Testis (tissue), 2 donors: ENCODE measurements at regions not wholly inside any gene's neighbourhood (a gene's known extent, or its start where the extent isn't known, plus 50 kb on each side); places are given as distances from the start of the nearest gene placed in this dataset.

ENCODE experiments used
- DNase-seq: peaks from one replicate; pipeline ENCODE4 v3.0.0-alpha.2; 2019
- H3K27ac ChIP-seq, 2 donors: fragments of 200-600 bp; sonication (generic); one replicate each; pipeline ENCODE4 v1.5.1; 2019
- H3K27me3 ChIP-seq: fragments of 200-600 bp; sonication (generic); one replicate; pipeline ENCODE4 v1.5.1; 2019
- H3K36me3 ChIP-seq: fragments of 200-600 bp; sonication (generic); one replicate; pipeline ENCODE4 v1.5.1; 2017; ENCODE audit warnings: low read depth; ENCODE audit errors: missing control alignments
- H3K4me1 ChIP-seq: fragments of 200-600 bp; sonication (generic); one replicate; pipeline ENCODE4 v1.5.1; 2019
- H3K4me3 ChIP-seq, 2 donors: fragments of 200-600 bp; sonication (generic); one replicate each; pipeline ENCODE4 v1.5.1; 2017 to 2019
- H3K9me3 ChIP-seq: fragments of 200-600 bp; sonication (generic); one replicate; pipeline ENCODE4 v1.5.1; 2017
- CTCF ChIP-seq, 3 experiments: fragments of 450-650 bp in 2 of 3; fragments of 200-600 bp in 1 of 3; sonication (generic) in 1 of 3; IDR thresholded peaks; one replicate each; pipeline ENCODE4 v1.5.1; 2016 to 2019; ENCODE audit warnings: antibody characterized with exemption in 3 of 3, mild to moderate bottlenecking in 2 of 3, moderate library complexity in 1 of 3
- POLR2A ChIP-seq: fragments of 450-650 bp; IDR thresholded peaks from one replicate; pipeline ENCODE4 v1.6.1; 2017; ENCODE audit warnings: antibody characterized with exemption, mild to moderate bottlenecking, moderate library complexity
- WGBS, 2 donors: methylation state at CpG; one replicate each; pipeline ENCODE4 v1.1.5; 2018; 5-methylcytosine and 5-hydroxymethylcytosine counted together
- intact Hi-C: fragments of 100-400 bp; cut with DNase I; formaldehyde crosslinking; loops from one replicate; pipeline ENCODE4 v1.15.1; 2023; ENCODE audit warnings: low total_unique reads

DNA sequence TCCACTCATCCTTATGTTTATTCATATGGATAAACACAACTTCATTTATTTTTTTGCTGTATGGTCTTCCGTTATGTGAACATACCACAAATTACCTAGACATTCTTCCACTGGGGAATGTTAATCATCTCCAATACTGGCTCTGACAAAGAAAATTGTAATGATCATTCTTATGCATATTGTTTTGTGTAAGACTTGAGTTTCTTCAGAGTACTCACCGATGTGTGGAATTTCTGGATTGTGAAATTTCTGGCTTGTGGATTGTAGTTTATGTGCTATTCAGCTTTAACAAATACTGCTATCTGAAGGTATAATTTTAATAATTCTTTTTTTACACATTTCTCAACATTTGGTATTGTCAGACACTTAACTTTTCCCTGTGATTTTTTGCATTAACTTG, 212.2 kb upstream of the THUMPD2 start:
- no peaks in the 10 kb centered on the region for H3K9me3 ChIP-seq
- H3K4me3 ChIP-seq: no peak overlapping the region
- H3K27ac ChIP-seq: no peak overlapping the region
- no peaks in the 10 kb centered on the region for H3K27me3 ChIP-seq
- DNase-seq: no peak
- TF ChIP-seq CTCF (IDR thresholded peaks at IDR 0.05) (no peak), POLR2A (no peak)
- WGBS, 2 donors: 57 to 97% methylated on average over 1 to 2 of the region's 2 CpGs
- H3K36me3 ChIP-seq: no peaks in the 10 kb centered on the region
- intact Hi-C loops: no loop called here
- no peaks in the 10 kb centered on the region for H3K4me1 ChIP-seq

DNA sequence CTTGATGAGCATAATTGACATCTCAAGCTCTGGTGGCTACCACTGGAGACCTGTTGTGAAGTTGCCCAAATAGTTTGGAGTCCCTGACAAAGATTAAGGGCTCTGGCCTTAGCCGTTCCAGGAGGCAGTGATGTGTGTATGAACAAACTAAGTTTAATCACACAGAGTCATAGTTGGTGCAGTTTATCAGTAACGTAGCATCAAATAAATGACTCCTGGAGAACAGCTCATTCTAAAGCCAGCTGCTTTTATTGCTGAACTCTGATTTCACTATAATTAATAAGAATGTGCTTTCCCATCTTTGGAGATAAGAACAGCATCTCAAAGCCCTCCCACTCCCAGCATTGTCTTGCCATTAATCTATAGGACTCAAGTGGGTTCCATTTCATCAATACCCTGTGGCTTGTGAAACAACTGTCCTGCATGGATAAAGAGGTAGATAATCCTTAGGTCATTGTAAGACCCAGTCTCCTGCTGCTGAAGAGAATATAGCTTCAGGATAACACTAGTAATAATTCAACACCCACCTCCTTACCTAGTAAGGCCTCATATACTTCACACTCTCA, 211.4 kb upstream of the THUMPD2 start:
- no peaks in the 10 kb centered on the region for H3K36me3 ChIP-seq
- H3K27ac ChIP-seq: no peak overlapping the region
- no peak for TF ChIP-seq CTCF (IDR thresholded peaks at IDR 0.05)
- no peaks in the 10 kb centered on the region for H3K27me3 ChIP-seq
- no peaks in the 10 kb centered on the region for H3K4me1 ChIP-seq
- WGBS, 2 donors: 78 to 81% methylated on average over 2 of the region's 2 CpGs
- H3K9me3 ChIP-seq: no peaks in the 10 kb centered on the region
- DNase-seq: no peak
- intact Hi-C loops: no loop called here
- H3K4me3 ChIP-seq: no peak overlapping the region

GRCh38 chr2:39989888-39990287, 210.8 kb upstream of the THUMPD2 start:
- H3K27me3 ChIP-seq: no peaks in the 10 kb centered on the region
- TF ChIP-seq CTCF (IDR thresholded peaks at IDR 0.05) (no peak), POLR2A (no peak)
- intact Hi-C loops: no loop called here

DNA sequence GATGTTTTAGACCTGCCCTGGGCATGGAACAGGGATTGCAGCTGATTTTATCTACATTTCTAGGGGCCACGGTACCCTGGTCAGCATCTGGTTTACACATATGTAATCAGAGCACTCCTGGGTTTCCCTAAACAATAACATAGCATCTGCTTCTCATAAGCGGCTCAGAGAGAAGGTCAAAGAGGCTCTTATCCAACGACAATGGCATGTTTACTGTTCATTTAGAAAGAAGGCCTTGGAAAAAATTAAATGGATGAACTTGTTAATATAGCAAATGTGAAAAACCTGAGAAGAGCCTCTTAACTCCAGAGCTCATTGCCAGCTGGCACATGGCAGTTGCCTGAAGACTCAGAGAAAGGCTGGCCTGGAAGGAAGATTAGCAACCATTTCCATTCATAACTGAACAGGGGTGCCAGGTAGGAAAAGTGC, 202.8 kb upstream of the THUMPD2 start:
- 66 to 68% methylated on average over 3 of the region's 3 CpGs for WGBS, 2 donors
- no peak for DNase-seq

More at GRCh38 chr2:39989888-39990287, 210.8 kb upstream of the THUMPD2 start:
- no peak overlapping the region for H3K27ac ChIP-seq
- DNase-seq: no peak
- 48 to 61% methylated on average over 3 of the region's 3 CpGs for WGBS, 2 donors
- no peaks in the 10 kb centered on the region for H3K4me1 ChIP-seq
- H3K9me3 ChIP-seq: no peaks in the 10 kb centered on the region
- no peaks in the 10 kb centered on the region for H3K36me3 ChIP-seq
- H3K4me3 ChIP-seq: no peak overlapping the region

More for the DNA sequence above, 202.8 kb upstream of the THUMPD2 start:
- no peaks in the 10 kb centered on the region for H3K4me1 ChIP-seq
- intact Hi-C loops: no loop called here
- H3K27me3 ChIP-seq: no peaks in the 10 kb centered on the region
- no peak overlapping the region for H3K27ac ChIP-seq
- no peaks in the 10 kb centered on the region for H3K36me3 ChIP-seq
- H3K4me3 ChIP-seq: no peak overlapping the region
- no peak for TF ChIP-seq CTCF (IDR thresholded peaks at IDR 0.05)
- TF ChIP-seq POLR2A: no peak
- no peaks in the 10 kb centered on the region for H3K9me3 ChIP-seq
